SJSA1 (cell line): ENCODE measurements at regions not wholly inside any gene's neighbourhood (a gene's known extent, or its start where the extent isn't known, plus 50 kb on each side); places are given as distances from the start of the nearest gene placed in this dataset.

Experiments used
- DNase-seq, 2 experiments: peaks; one replicate each; pipeline ENCODE4 v3.0.0-alpha.2; 2015 to 2020; ENCODE audit warnings: low spot score in 2 of 2, low read depth in 1 of 2
- H3K27ac ChIP-seq: fragments of 250-450 bp; sonication (Bioruptor Pico); 2 replicates; pipeline ENCODE4 v1.5.1; 2020; ENCODE audit warnings: mild to moderate bottlenecking, moderate library complexity
- H3K27me3 ChIP-seq: fragments of 250-450 bp; sonication (Bioruptor Pico); replicated peaks from 2 replicates; pipeline ENCODE4 v1.5.1; 2020; ENCODE audit warnings: mild to moderate bottlenecking, moderate library complexity
- H3K36me3 ChIP-seq: fragments of 250-450 bp; sonication (Bioruptor Pico); 2 replicates; pipeline ENCODE4 v1.5.1; 2020; ENCODE audit warnings: mild to moderate bottlenecking
- H3K4me1 ChIP-seq: fragments of 250-450 bp; sonication (Bioruptor Pico); replicated peaks from 2 replicates; pipeline ENCODE4 v1.6.1; 2021; ENCODE audit warnings: mild to moderate bottlenecking
- H3K4me3 ChIP-seq: fragments of 250-450 bp; sonication (Bioruptor Pico); 2 replicates; pipeline ENCODE4 v1.5.1; 2020; ENCODE audit warnings: mild to moderate bottlenecking
- H3K9me3 ChIP-seq: fragments of 250-450 bp; sonication (Bioruptor Pico); replicated peaks from 2 replicates; pipeline ENCODE4 v1.5.1; 2020; ENCODE audit warnings: mild to moderate bottlenecking

- Histone ChIP-seq H3K4me3 (no peak overlapping the region), H3K9me3 (no peaks in the 10 kb centered on the region), H3K36me3 (no peaks in the 10 kb centered on the region), H3K27me3 (no peaks in the 10 kb centered on the region), H3K4me1 (peaks cover 14% of the 10 kb centered on the region), H3K27ac (no peak overlapping the region)
- DNase-seq: no peak
Measured at GRCh38 chr4:149983401-149983800, 94.8 kb upstream of the DCLK2 start.

- Histone ChIP-seq H3K4me1 (peaks cover 14% of the 10 kb centered on the region), H3K36me3 (no peaks in the 10 kb centered on the region), H3K4me3 (no peak overlapping the region), H3K9me3 (no peaks in the 10 kb centered on the region), H3K27ac (no peak overlapping the region), H3K27me3 (no peaks in the 10 kb centered on the region)
- DNase-seq: no peak
Measured at GRCh38 chr4:149983931-149984330, 94.3 kb upstream of the DCLK2 start.

- H3K9me3 ChIP-seq: no peaks in the 10 kb centered on the region
- no peak for DNase-seq
Measured at GRCh38 chr4:149985981-149986380, 92.3 kb upstream of the DCLK2 start.

GRCh38 chr4:149986917-149987316, 91.3 kb upstream of the DCLK2 start:
- Histone ChIP-seq H3K9me3 (no peaks in the 10 kb centered on the region), H3K27me3 (no peaks in the 10 kb centered on the region), H3K4me3 (no peak overlapping the region), H3K36me3 (no peaks in the 10 kb centered on the region), H3K27ac (no peak overlapping the region), H3K4me1 (peaks cover 14% of the 10 kb centered on the region)
- no peak for DNase-seq

More at GRCh38 chr4:149985981-149986380, 92.3 kb upstream of the DCLK2 start:
- H3K27me3 ChIP-seq: no peaks in the 10 kb centered on the region
- no peak overlapping the region for H3K27ac ChIP-seq
- H3K4me1 ChIP-seq: peaks cover 14% of the 10 kb centered on the region
- H3K36me3 ChIP-seq: no peaks in the 10 kb centered on the region
- no peak overlapping the region for H3K4me3 ChIP-seq

GRCh38 chr4:149987330-149988086, 90.7 kb upstream of the DCLK2 start:
- H3K9me3 ChIP-seq: no peaks in the 10 kb centered on the region
- no peaks in the 10 kb centered on the region for H3K36me3 ChIP-seq
- peak in 1 of 2 experiments; percentile 22 for DNase-seq
- no peak overlapping the region for H3K4me3 ChIP-seq
- no peaks in the 10 kb centered on the region for H3K27me3 ChIP-seq
- no peak overlapping the region for H3K27ac ChIP-seq
- H3K4me1 ChIP-seq: peaks cover 14% of the 10 kb centered on the region

GRCh38 chr4:149988087-149988410, 90.2 kb upstream of the DCLK2 start:
- H3K4me3 ChIP-seq: no peak overlapping the region
- DNase-seq: no peak
- no peak overlapping the region for H3K27ac ChIP-seq
- H3K9me3 ChIP-seq: no peaks in the 10 kb centered on the region
- no peaks in the 10 kb centered on the region for H3K27me3 ChIP-seq
- H3K36me3 ChIP-seq: no peaks in the 10 kb centered on the region
- H3K4me1 ChIP-seq: peaks cover 14% of the 10 kb centered on the region

- Histone ChIP-seq H3K9me3 (no peaks in the 10 kb centered on the region), H3K27me3 (no peaks in the 10 kb centered on the region), H3K27ac (no peak overlapping the region), H3K4me3 (no peak overlapping the region), H3K4me1 (peaks cover 3% of the 10 kb centered on the region; the same call in 1 of the 2 replicates), H3K36me3 (no peaks in the 10 kb centered on the region)
- no peak for DNase-seq
Measured at GRCh38 chr4:149993030-149993429, 85.2 kb upstream of the DCLK2 start.

GRCh38 chr4:149995134-149995756, 83.0 kb upstream of the DCLK2 start:
- H3K4me1 ChIP-seq: peaks cover 5% of the 10 kb centered on the region; the same call in 1 of the 2 replicates
- H3K27me3 ChIP-seq: no peaks in the 10 kb centered on the region
- no peaks in the 10 kb centered on the region for H3K36me3 ChIP-seq
- H3K9me3 ChIP-seq: no peaks in the 10 kb centered on the region
- H3K4me3 ChIP-seq: no peak overlapping the region
- no peak overlapping the region for H3K27ac ChIP-seq
- DNase-seq: no peak

GRCh38 chr4:149997881-149998421, 80.3 kb upstream of the DCLK2 start:
- H3K9me3 ChIP-seq: no peaks in the 10 kb centered on the region
- H3K4me1 ChIP-seq: peaks cover 21% of the 10 kb centered on the region
- no peaks in the 10 kb centered on the region for H3K36me3 ChIP-seq
- H3K27me3 ChIP-seq: no peaks in the 10 kb centered on the region
- no peak overlapping the region for H3K27ac ChIP-seq
- H3K4me3 ChIP-seq: no peak overlapping the region
- DNase-seq: no peak

GRCh38 chr4:149999485-150000074, 78.7 kb upstream of the DCLK2 start:
- H3K27me3 ChIP-seq: no peaks in the 10 kb centered on the region
- H3K36me3 ChIP-seq: no peaks in the 10 kb centered on the region
- DNase-seq: peak; percentile 21 to 50
- H3K27ac ChIP-seq: no peak overlapping the region
- peaks cover 33% of the 10 kb centered on the region for H3K4me1 ChIP-seq
- no peak overlapping the region for H3K4me3 ChIP-seq
- H3K9me3 ChIP-seq: no peaks in the 10 kb centered on the region

GRCh38 chr4:150001815-150002214, 76.4 kb upstream of the DCLK2 start:
- H3K36me3 ChIP-seq: no peaks in the 10 kb centered on the region
- no peak overlapping the region for H3K4me3 ChIP-seq
- no peak overlapping the region for H3K27ac ChIP-seq
- H3K9me3 ChIP-seq: no peaks in the 10 kb centered on the region
- H3K27me3 ChIP-seq: no peaks in the 10 kb centered on the region
- H3K4me1 ChIP-seq: peaks cover 53% of the 10 kb centered on the region
- DNase-seq: no peak

GRCh38 chr4:150002561-150002960, 75.7 kb upstream of the DCLK2 start:
- no peaks in the 10 kb centered on the region for H3K9me3 ChIP-seq
- no peaks in the 10 kb centered on the region for H3K36me3 ChIP-seq
- no peak overlapping the region for H3K4me3 ChIP-seq
- H3K27ac ChIP-seq: no peak overlapping the region
- no peak for DNase-seq
- peaks cover 60% of the 10 kb centered on the region for H3K4me1 ChIP-seq
- no peaks in the 10 kb centered on the region for H3K27me3 ChIP-seq

- H3K27ac ChIP-seq: peak overlapping the region; percentile 8; the same call in 1 of the 2 replicates
- H3K4me3 ChIP-seq: no peak overlapping the region
- peaks cover 60% of the 10 kb centered on the region for H3K4me1 ChIP-seq
- no peaks in the 10 kb centered on the region for H3K9me3 ChIP-seq
- H3K27me3 ChIP-seq: no peaks in the 10 kb centered on the region
- H3K36me3 ChIP-seq: no peaks in the 10 kb centered on the region
- peak in 1 of 2 experiments; percentile 51 for DNase-seq
Measured at GRCh38 chr4:150004481-150004880, 73.8 kb upstream of the DCLK2 start.

- Histone ChIP-seq H3K9me3 (no peaks in the 10 kb centered on the region), H3K27me3 (no peaks in the 10 kb centered on the region), H3K36me3 (no peaks in the 10 kb centered on the region), H3K4me1 (peaks cover 60% of the 10 kb centered on the region), H3K4me3 (no peak overlapping the region), H3K27ac (no peak overlapping the region)
- DNase-seq: no peak
Measured at GRCh38 chr4:150005537-150005936, 72.7 kb upstream of the DCLK2 start.
